ENCODE measurements at regions not wholly inside any gene's neighbourhood (a gene's known extent, or its start where the extent isn't known, plus 50 kb on each side); places are given as distances from the start of the nearest gene placed in this dataset.

DNA sequence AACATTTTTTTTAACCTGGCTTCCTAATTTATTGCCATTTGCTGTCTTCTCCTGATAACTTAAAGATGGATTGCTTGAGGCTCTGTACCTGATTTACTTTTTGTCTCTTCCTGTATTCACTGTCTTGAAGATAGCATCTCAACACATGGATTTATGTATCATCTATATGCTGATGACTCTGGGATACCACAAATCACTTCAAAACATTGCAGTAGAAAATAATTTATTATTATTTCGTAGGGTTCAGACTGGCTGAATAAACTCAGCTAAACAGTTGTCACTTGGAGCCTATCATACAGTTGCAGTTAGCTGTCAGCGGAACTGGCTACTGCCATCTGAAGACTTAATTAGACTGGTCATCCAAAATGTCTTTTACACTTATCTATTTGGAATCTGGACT, 1025.2 kb upstream of the CDH18 start:
- TF ChIP-seq, protein P1, sequence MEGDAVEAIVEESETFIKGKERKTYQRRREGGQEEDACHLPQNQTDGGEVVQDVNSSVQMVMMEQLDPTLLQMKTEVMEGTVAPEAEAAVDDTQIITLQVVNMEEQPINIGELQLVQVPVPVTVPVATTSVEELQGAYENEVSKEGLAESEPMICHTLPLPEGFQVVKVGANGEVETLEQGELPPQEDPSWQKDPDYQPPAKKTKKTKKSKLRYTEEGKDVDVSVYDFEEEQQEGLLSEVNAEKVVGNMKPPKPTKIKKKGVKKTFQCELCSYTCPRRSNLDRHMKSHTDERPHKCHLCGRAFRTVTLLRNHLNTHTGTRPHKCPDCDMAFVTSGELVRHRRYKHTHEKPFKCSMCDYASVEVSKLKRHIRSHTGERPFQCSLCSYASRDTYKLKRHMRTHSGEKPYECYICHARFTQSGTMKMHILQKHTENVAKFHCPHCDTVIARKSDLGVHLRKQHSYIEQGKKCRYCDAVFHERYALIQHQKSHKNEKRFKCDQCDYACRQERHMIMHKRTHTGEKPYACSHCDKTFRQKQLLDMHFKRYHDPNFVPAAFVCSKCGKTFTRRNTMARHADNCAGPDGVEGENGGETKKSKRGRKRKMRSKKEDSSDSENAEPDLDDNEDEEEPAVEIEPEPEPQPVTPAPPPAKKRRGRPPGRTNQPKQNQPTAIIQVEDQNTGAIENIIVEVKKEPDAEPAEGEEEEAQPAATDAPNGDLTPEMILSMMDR (IDR thresholded peaks at IDR 0.05): no peak
- TF ChIP-seq ZFX (IDR thresholded peaks at IDR 0.05; ENCODE audit: borderline replicate concordance): no peak
